ES-I3 (cell line): ENCODE measurements at regions not wholly inside any gene's neighbourhood (a gene's known extent, or its start where the extent isn't known, plus 50 kb on each side); places are given as distances from the start of the nearest gene placed in this dataset.

ENCODE experiments used
- H3K36me3 ChIP-seq: 2 replicates; pipeline ENCODE4 v1.6.1; 2013; ENCODE audit warnings: mild to moderate bottlenecking, low read length, control low read depth, moderate library complexity; ENCODE audit not compliant: insufficient read depth
- H3K4me1 ChIP-seq: 2 replicates; pipeline ENCODE4 v1.6.1; 2013; ENCODE audit warnings: mild to moderate bottlenecking, control low read depth, low read length; ENCODE audit not compliant: insufficient read depth
- H3K9ac ChIP-seq: 2 replicates; pipeline ENCODE4 v1.6.1; 2013; ENCODE audit warnings: low read depth, mild to moderate bottlenecking, low read length, moderate library complexity
- H3K9me3 ChIP-seq: 2 replicates; pipeline ENCODE4 v1.6.1; 2013; ENCODE audit warnings: mild to moderate bottlenecking, low read length, moderate library complexity; ENCODE audit not compliant: control insufficient read depth, insufficient read depth

GRCh38 chr15:69849232-69849610 lies 248.5 kb downstream of the TLE3 start:
- Histone ChIP-seq H3K9ac (no peak overlapping the region), H3K36me3 (no peaks in the 10 kb centered on the region), H3K9me3 (peaks cover 2% of the 10 kb centered on the region; the same call in 1 of the 2 replicates), H3K4me1 (peaks cover 6% of the 10 kb centered on the region; the same call in 1 of the 2 replicates)

GRCh38 chr15:69852482-69852881 lies 245.2 kb downstream of the TLE3 start:
- peaks cover 22% of the 10 kb centered on the region; the same call in 1 of the 2 replicates for H3K4me1 ChIP-seq
- H3K9ac ChIP-seq = no peak overlapping the region
- H3K9me3 ChIP-seq = peaks cover 2% of the 10 kb centered on the region; the same call in 1 of the 2 replicates
- no peaks in the 10 kb centered on the region for H3K36me3 ChIP-seq

GRCh38 chr15:69852916-69853315 lies 244.8 kb downstream of the TLE3 start:
- Histone ChIP-seq H3K9ac (no peak overlapping the region), H3K4me1 (peaks cover 22% of the 10 kb centered on the region; the same call in 1 of the 2 replicates), H3K36me3 (no peaks in the 10 kb centered on the region), H3K9me3 (peaks cover 2% of the 10 kb centered on the region; the same call in 1 of the 2 replicates)

GRCh38 chr15:69853544-69853951 lies 244.2 kb downstream of the TLE3 start:
- no peaks in the 10 kb centered on the region for H3K36me3 ChIP-seq
- peaks cover 22% of the 10 kb centered on the region; the same call in 1 of the 2 replicates for H3K4me1 ChIP-seq
- no peak overlapping the region for H3K9ac ChIP-seq
- H3K9me3 ChIP-seq = peaks cover 2% of the 10 kb centered on the region; the same call in 1 of the 2 replicates

- Histone ChIP-seq H3K9me3 (peaks cover 2% of the 10 kb centered on the region; the same call in 1 of the 2 replicates), H3K36me3 (no peaks in the 10 kb centered on the region), H3K4me1 (peaks cover 22% of the 10 kb centered on the region; the same call in 1 of the 2 replicates), H3K9ac (no peak overlapping the region)
These were observed 243.7 kb downstream of the TLE3 start for GRCh38 chr15:69854001-69854400.

- Histone ChIP-seq H3K9ac (no peak overlapping the region), H3K36me3 (no peaks in the 10 kb centered on the region), H3K4me1 (peaks cover 22% of the 10 kb centered on the region; the same call in 1 of the 2 replicates)
These were observed 243.1 kb downstream of the TLE3 start for GRCh38 chr15:69854521-69855181.

GRCh38 chr15:69855258-69856000 lies 242.3 kb downstream of the TLE3 start:
- H3K4me1 ChIP-seq = peaks cover 22% of the 10 kb centered on the region; the same call in 1 of the 2 replicates
- H3K36me3 ChIP-seq = no peaks in the 10 kb centered on the region
- H3K9me3 ChIP-seq = peaks cover 2% of the 10 kb centered on the region; the same call in 1 of the 2 replicates
- H3K9ac ChIP-seq = no peak overlapping the region

More at GRCh38 chr15:69854521-69855181, 243.1 kb downstream of the TLE3 start:
- peaks cover 2% of the 10 kb centered on the region; the same call in 1 of the 2 replicates for H3K9me3 ChIP-seq

GRCh38 chr15:69857250-69857649 lies 240.5 kb downstream of the TLE3 start:
- H3K4me1 ChIP-seq = peaks cover 26% of the 10 kb centered on the region; the same call in 1 of the 2 replicates
- H3K36me3 ChIP-seq = no peaks in the 10 kb centered on the region
- peaks cover 2% of the 10 kb centered on the region; the same call in 1 of the 2 replicates for H3K9me3 ChIP-seq
- no peak overlapping the region for H3K9ac ChIP-seq

GRCh38 chr15:69857686-69858391 lies 239.9 kb downstream of the TLE3 start:
- Histone ChIP-seq H3K9me3 (peaks cover 2% of the 10 kb centered on the region; the same call in 1 of the 2 replicates), H3K4me1 (peaks cover 26% of the 10 kb centered on the region; the same call in 1 of the 2 replicates), H3K36me3 (no peaks in the 10 kb centered on the region), H3K9ac (no peak overlapping the region)

GRCh38 chr15:69858456-69858855 lies 239.3 kb downstream of the TLE3 start:
- Histone ChIP-seq H3K36me3 (no peaks in the 10 kb centered on the region), H3K9me3 (no peaks in the 10 kb centered on the region), H3K9ac (no peak overlapping the region), H3K4me1 (peaks cover 26% of the 10 kb centered on the region; the same call in 1 of the 2 replicates)

- peaks cover 14% of the 10 kb centered on the region; the same call in 1 of the 2 replicates for H3K4me1 ChIP-seq
These were observed 237.9 kb downstream of the TLE3 start for GRCh38 chr15:69859866-69860265.

GRCh38 chr15:69860321-69860720 lies 237.4 kb downstream of the TLE3 start:
- Histone ChIP-seq H3K4me1 (peaks cover 10% of the 10 kb centered on the region; the same call in 1 of the 2 replicates), H3K36me3 (no peaks in the 10 kb centered on the region), H3K9me3 (no peaks in the 10 kb centered on the region), H3K9ac (no peak overlapping the region)

More at GRCh38 chr15:69859866-69860265, 237.9 kb downstream of the TLE3 start:
- Histone ChIP-seq H3K9ac (no peak overlapping the region), H3K36me3 (no peaks in the 10 kb centered on the region), H3K9me3 (no peaks in the 10 kb centered on the region)

- H3K9ac ChIP-seq = no peak overlapping the region
- no peaks in the 10 kb centered on the region for H3K9me3 ChIP-seq
- peaks cover 4% of the 10 kb centered on the region; the same call in 1 of the 2 replicates for H3K4me1 ChIP-seq
- H3K36me3 ChIP-seq = no peaks in the 10 kb centered on the region
These were observed 236.8 kb downstream of the TLE3 start for GRCh38 chr15:69860921-69861320.
